RWPE2 (cell line): ENCODE measurements at regions not wholly inside any gene's neighbourhood (a gene's known extent, or its start where the extent isn't known, plus 50 kb on each side); places are given as distances from the start of the nearest gene placed in this dataset.

Experiments
- ATAC-seq: fragments of 200-7000 bp; cut with Tn5 transposase; 3 replicates; pipeline ENCODE4 v1.9.1; 2021; ENCODE audit warnings: low read depth
- DNase-seq: peaks from one replicate; pipeline ENCODE4 v3.0.0-alpha.2; 2020; ENCODE audit warnings: low spot score
- H3K27ac ChIP-seq: fragments of 450-650 bp; 2 replicates; pipeline ENCODE4 v1.5.1; 2017; ENCODE audit warnings: mild to moderate bottlenecking; ENCODE audit not compliant: poor library complexity, severe bottlenecking
- H3K27me3 ChIP-seq: fragments of 250-450 bp; sonication (Bioruptor Pico); 2 replicates; pipeline ENCODE4 v1.5.1; 2021; ENCODE audit warnings: mild to moderate bottlenecking, moderate library complexity; ENCODE audit not compliant: insufficient read depth, poor library complexity, severe bottlenecking
- H3K36me3 ChIP-seq: fragments of 250-450 bp; sonication (Bioruptor Pico); 2 replicates; pipeline ENCODE4 v1.5.1; 2020; ENCODE audit warnings: low read depth, mild to moderate bottlenecking, moderate library complexity
- H3K4me1 ChIP-seq: fragments of 250-450 bp; sonication (Bioruptor Pico); 2 replicates; pipeline ENCODE4 v1.5.1; 2021; ENCODE audit warnings: mild to moderate bottlenecking, moderate library complexity; ENCODE audit not compliant: insufficient read depth, poor library complexity, severe bottlenecking
- H3K4me3 ChIP-seq: fragments of 250-450 bp; sonication (Bioruptor Pico); 2 replicates; pipeline ENCODE4 v1.5.1; 2021; ENCODE audit warnings: mild to moderate bottlenecking, moderate library complexity; ENCODE audit not compliant: severe bottlenecking
- H3K9me3 ChIP-seq: fragments of 250-450 bp; sonication (Bioruptor Pico); 2 replicates; pipeline ENCODE4 v1.5.1; 2021; ENCODE audit warnings: mild to moderate bottlenecking, moderate library complexity; ENCODE audit not compliant: severe bottlenecking
- TF ChIP-seq, protein P1 (sequence below): fragments of 450-650 bp; IDR thresholded peaks from one replicate; pipeline ENCODE4 v1.5.1; 2017; ENCODE audit warnings: mild to moderate bottlenecking, moderate library complexity; ENCODE audit not compliant: poor library complexity, severe bottlenecking

DNA sequence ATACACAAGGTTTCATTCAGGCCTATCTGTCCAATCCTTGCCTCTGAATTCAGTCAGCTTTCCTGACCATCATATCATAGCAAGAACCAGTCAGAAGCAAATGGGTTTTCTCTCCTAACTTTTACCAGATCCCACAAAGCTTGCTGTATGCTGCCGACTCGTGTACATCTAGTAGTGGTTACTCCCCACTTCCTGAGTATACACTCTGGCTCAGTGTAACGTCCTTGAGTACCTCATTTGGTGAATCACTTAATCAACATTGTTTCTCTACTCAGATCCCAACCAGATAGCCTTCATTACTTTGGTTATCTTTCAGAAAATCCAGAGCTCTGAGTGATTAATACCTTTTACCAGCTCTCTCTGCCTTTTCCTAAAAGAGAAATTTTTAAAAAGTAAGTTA lies 728.2 kb downstream of the GALC start:
- Histone ChIP-seq H3K4me3 (no peak overlapping the region), H3K27me3 (no peaks in the 10 kb centered on the region), H3K27ac (peak overlapping the region; percentile 6), H3K4me1 (peaks cover 13% of the 10 kb centered on the region), H3K36me3 (no peaks in the 10 kb centered on the region), H3K9me3 (no peaks in the 10 kb centered on the region)
- ATAC-seq (peak; percentile 36; the same call in 2 of the 3 replicates), DNase-seq (no peak)
- TF ChIP-seq, protein P1, sequence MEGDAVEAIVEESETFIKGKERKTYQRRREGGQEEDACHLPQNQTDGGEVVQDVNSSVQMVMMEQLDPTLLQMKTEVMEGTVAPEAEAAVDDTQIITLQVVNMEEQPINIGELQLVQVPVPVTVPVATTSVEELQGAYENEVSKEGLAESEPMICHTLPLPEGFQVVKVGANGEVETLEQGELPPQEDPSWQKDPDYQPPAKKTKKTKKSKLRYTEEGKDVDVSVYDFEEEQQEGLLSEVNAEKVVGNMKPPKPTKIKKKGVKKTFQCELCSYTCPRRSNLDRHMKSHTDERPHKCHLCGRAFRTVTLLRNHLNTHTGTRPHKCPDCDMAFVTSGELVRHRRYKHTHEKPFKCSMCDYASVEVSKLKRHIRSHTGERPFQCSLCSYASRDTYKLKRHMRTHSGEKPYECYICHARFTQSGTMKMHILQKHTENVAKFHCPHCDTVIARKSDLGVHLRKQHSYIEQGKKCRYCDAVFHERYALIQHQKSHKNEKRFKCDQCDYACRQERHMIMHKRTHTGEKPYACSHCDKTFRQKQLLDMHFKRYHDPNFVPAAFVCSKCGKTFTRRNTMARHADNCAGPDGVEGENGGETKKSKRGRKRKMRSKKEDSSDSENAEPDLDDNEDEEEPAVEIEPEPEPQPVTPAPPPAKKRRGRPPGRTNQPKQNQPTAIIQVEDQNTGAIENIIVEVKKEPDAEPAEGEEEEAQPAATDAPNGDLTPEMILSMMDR: no peak

DNA sequence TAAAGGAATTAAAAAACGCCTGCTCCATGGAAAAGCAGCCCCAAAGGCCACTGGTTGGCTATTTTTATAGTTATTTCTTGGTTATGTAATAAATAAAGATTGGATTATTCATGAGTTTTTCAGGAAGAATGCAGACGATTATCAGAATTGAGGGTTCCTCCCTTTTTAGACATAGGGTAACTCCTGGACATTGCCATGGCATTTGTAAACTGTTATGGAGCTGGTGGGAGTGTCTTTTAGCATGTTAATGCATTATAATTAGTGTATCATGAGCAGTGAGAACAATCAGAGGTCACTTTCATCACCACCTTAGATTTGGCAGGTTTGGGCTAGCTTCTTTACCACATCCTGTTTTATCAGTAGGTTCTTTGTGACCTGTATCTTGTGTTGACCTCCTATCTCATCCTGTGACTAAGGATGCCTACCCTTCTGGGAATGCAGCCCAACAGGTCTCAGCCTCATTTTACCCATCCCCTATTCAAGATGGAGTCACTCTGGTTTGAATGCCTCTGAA lies 728.7 kb downstream of the GALC start:
- no peak for DNase-seq
- H3K36me3 ChIP-seq: no peaks in the 10 kb centered on the region
- H3K27ac ChIP-seq: peak overlapping the region; percentile 34
- H3K9me3 ChIP-seq: no peaks in the 10 kb centered on the region
- TF ChIP-seq, protein P1: no peak
- H3K27me3 ChIP-seq: no peaks in the 10 kb centered on the region
- ATAC-seq: peak; percentile 76
- H3K4me3 ChIP-seq: no peak overlapping the region
- peaks cover 13% of the 10 kb centered on the region for H3K4me1 ChIP-seq

DNA sequence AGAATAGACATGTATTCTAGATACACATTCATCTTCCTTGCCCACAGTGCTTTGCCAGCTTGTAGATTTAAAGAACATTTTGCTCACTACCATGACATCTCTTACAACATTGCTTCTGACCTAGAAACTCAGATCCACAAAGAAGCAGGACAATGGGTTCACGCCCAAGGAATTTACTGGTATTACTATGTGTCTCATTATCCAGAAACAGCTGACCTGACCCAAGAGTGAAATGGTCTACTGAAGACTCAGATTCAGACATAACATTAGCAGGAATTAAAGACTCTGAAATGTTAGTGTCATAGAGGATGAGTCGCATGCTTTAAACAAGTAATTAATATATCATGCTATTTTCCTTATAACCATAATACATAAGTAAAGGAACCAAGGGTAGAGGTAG lies 731.4 kb downstream of the GALC start:
- H3K4me1 ChIP-seq: peaks cover 13% of the 10 kb centered on the region
- H3K27me3 ChIP-seq: no peaks in the 10 kb centered on the region
- TF ChIP-seq, protein P1: no peak
- no peak for DNase-seq
- no peaks in the 10 kb centered on the region for H3K9me3 ChIP-seq
- no peak overlapping the region for H3K4me3 ChIP-seq
- H3K27ac ChIP-seq: no peak overlapping the region
- no peaks in the 10 kb centered on the region for H3K36me3 ChIP-seq
- ATAC-seq: no peak; the same call in 2 of the 3 replicates

DNA sequence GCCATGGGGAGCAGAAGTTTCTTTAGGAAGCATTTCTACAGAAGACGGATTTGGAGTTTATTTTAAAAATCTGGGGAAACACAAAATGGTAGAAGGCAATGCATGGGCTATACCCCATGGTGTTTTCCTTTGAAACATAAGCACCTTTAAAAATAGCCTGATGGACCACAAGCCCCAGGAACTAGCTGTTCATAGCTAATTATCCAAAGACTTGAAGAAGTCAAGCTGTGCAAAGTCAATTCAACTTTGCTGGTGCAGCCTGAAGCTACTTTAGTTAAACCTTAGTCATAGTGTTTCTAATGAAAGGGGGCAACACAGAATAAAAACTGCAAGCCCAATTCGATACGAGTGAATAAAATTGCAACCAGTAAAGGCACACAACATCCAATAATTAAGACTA lies 732.5 kb downstream of the GALC start:
- DNase-seq: no peak
- no peak for ATAC-seq
- no peaks in the 10 kb centered on the region for H3K27me3 ChIP-seq
- no peaks in the 10 kb centered on the region for H3K9me3 ChIP-seq
- H3K27ac ChIP-seq: no peak overlapping the region
- TF ChIP-seq, protein P1: no peak
- peaks cover 13% of the 10 kb centered on the region for H3K4me1 ChIP-seq
- H3K36me3 ChIP-seq: no peaks in the 10 kb centered on the region
- no peak overlapping the region for H3K4me3 ChIP-seq

DNA sequence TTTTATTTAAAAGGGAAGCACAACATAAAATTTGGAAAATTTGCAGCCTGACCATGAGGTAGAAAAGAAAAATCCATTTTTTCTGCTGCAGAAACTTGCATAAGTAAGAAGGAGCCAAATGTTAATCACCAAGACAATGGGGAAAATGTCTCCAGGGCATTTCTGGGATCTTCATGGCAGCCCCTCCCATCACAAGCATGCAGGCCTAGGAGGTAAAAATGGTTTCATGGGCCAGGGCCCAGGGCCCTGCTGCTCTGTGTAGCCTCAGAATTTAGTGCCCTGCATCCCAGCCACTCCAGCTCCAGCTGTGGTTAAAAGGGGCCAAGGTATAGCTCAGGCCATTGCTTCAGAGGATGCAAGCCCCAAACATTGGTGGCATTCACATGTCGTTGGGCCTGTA lies 735.6 kb downstream of the GALC start:
- no peak for DNase-seq
- TF ChIP-seq, protein P1: no peak
- Histone ChIP-seq H3K4me3 (no peak overlapping the region), H3K9me3 (no peaks in the 10 kb centered on the region), H3K27me3 (no peaks in the 10 kb centered on the region), H3K4me1 (peaks cover 6% of the 10 kb centered on the region), H3K36me3 (no peaks in the 10 kb centered on the region), H3K27ac (no peak overlapping the region)
- ATAC-seq: no peak
